H1 (cell line): ENCODE measurements at regions not wholly inside any gene's neighbourhood (a gene's known extent, or its start where the extent isn't known, plus 50 kb on each side); places are given as distances from the start of the nearest gene placed in this dataset.

ENCODE experiments used
- CTCF ChIA-PET: fragments of 300-600 bp; sonication (Branson Sonifier 250); formaldehyde crosslinking; loops from one replicate; lab custom pipeline; 2021; ENCODE audit not compliant: partially characterized antibody; lab: Charles Lee
- POLR2A ChIA-PET: fragments of 300-600 bp; sonication (Branson Sonifier 250); formaldehyde crosslinking; loops from one replicate; lab custom pipeline; 2021; ENCODE audit warnings: inconsistent platforms; ENCODE audit not compliant: partially characterized antibody; lab: Charles Lee
- DNase-seq, 2 experiments: peaks; one replicate each; pipeline versions ENCODE4 v3.0.0 to v3.0.0-alpha.2; 2010 to 2022; ENCODE audit warnings: low spot score in 2 of 2, low read depth in 1 of 2, mixed read lengths in 1 of 2
- FAIRE-seq: peaks from 2 replicates; lab custom pipeline; 2011; peaks lifted over from hg19 to GRCh38; lab: Jason Lieb, UNC
- H2AFZ ChIP-seq: 2 replicates; pipeline ENCODE4 v1.8.1; 2012; ENCODE audit warnings: low read length, inconsistent platforms
- H2AK5ac ChIP-seq: 2 replicates; pipeline ENCODE4 v1.6.1; 2013; ENCODE audit warnings: low read depth, low read length
- H2BK120ac ChIP-seq: replicated peaks from 2 replicates; pipeline ENCODE3; 2013; ENCODE audit warnings: low read depth, low read length, inconsistent platforms
- H2BK12ac ChIP-seq: 2 replicates; pipeline ENCODE4 v1.6.1; 2013; ENCODE audit warnings: low read depth, low read length
- H2BK15ac ChIP-seq: 2 replicates; pipeline ENCODE4 v1.6.1; 2013; ENCODE audit warnings: low read length
- H2BK20ac ChIP-seq: 2 replicates; pipeline ENCODE4 v1.6.1; 2013; ENCODE audit warnings: low read length
- H2BK5ac ChIP-seq: 2 replicates; pipeline ENCODE4 v1.6.1; 2013; ENCODE audit warnings: low read depth, low read length
- H3K14ac ChIP-seq: 2 replicates; pipeline ENCODE4 v1.6.1; 2013; ENCODE audit warnings: inconsistent platforms; ENCODE audit not compliant: insufficient read length
- H3K18ac ChIP-seq: 2 replicates; pipeline ENCODE4 v1.6.1; 2013; ENCODE audit warnings: low read length; ENCODE audit errors: extremely low read depth
- H3K23ac ChIP-seq: 2 replicates; pipeline ENCODE4 v1.6.1; 2013; ENCODE audit warnings: inconsistent platforms; ENCODE audit not compliant: insufficient read length
- H3K23me2 ChIP-seq: 2 replicates; pipeline ENCODE4 v1.6.1; 2013; ENCODE audit warnings: low read depth, low read length
- H3K27ac ChIP-seq: 2 replicates; pipeline ENCODE4 v1.6.1; 2011; ENCODE audit warnings: low read depth, low read length, inconsistent platforms
- H3K27me3 ChIP-seq, 4 experiments: replicated peaks in 1 of 4; 1 replicate in 1 of 4; 2 replicates in 3 of 4; pipeline versions ENCODE4 v1.6.1 to v1.8.1; 2011 to 2013; ENCODE audit warnings: low read length in 3 of 4, mild to moderate bottlenecking in 3 of 4, inconsistent platforms in 2 of 4, mixed read lengths in 2 of 4, moderate library complexity in 1 of 4; ENCODE audit not compliant: control insufficient read depth in 3 of 4, insufficient read depth in 3 of 4; ENCODE audit errors: extremely low read depth in 1 of 4
- H3K36me3 ChIP-seq, 4 experiments: 2 replicates each; pipeline versions ENCODE4 v1.6.1 to v1.8.1; 2011 to 2013; ENCODE audit warnings: mild to moderate bottlenecking in 4 of 4, low read length in 3 of 4, moderate library complexity in 2 of 4, control low read depth in 1 of 4, inconsistent platforms in 1 of 4; ENCODE audit not compliant: insufficient read depth in 4 of 4, control insufficient read depth in 2 of 4
- H3K4ac ChIP-seq: replicated peaks from 2 replicates; pipeline ENCODE3; 2013; ENCODE audit warnings: low read length, low read depth, mixed read lengths, inconsistent platforms; ENCODE audit not compliant: insufficient read length
- H3K4me1 ChIP-seq, 4 experiments: replicated peaks in 1 of 4; 1 replicate in 1 of 4; 2 replicates in 3 of 4; pipeline versions ENCODE4 v1.6.1 to v1.8.1; 2011 to 2013; ENCODE audit warnings: low read length in 3 of 4, inconsistent platforms in 2 of 4, mixed read lengths in 1 of 4; ENCODE audit not compliant: insufficient read depth in 4 of 4, control insufficient read depth in 3 of 4
- H3K4me2 ChIP-seq, 2 experiments: 2 replicates each; pipeline versions ENCODE4 v1.6.1 to v1.8.1; 2011 to 2013; ENCODE audit warnings: low read depth in 2 of 2, low read length in 2 of 2, control low read depth in 1 of 2, inconsistent platforms in 1 of 2, mild to moderate bottlenecking in 1 of 2; ENCODE audit not compliant: insufficient read depth in 1 of 2
- H3K4me3 ChIP-seq, 4 experiments: fragments of 200-600, 300-600 bp in 1 of 4; sonication (generic), shearing (Covaris generic), sonication (Bioruptor Twin) in 1 of 4; 2 replicates each; pipeline versions ENCODE4 v1.5.1 to v1.8.1; 2011 to 2016; ENCODE audit warnings: low read length in 4 of 4, low read depth in 3 of 4, control low read depth in 2 of 4, inconsistent platforms in 2 of 4, mild to moderate bottlenecking in 2 of 4, mixed read lengths in 1 of 4, moderate library complexity in 1 of 4; ENCODE audit not compliant: insufficient read depth in 2 of 4; ENCODE audit errors: extremely low read depth in 1 of 4
- H3K56ac ChIP-seq: replicated peaks from 2 replicates; pipeline ENCODE3; 2013; ENCODE audit warnings: low read depth, mild to moderate bottlenecking, mixed read lengths, low read length, inconsistent platforms; ENCODE audit not compliant: insufficient read length
- H3K79me1 ChIP-seq: 2 replicates; pipeline ENCODE4 v1.6.1; 2013; ENCODE audit warnings: low read depth, low read length, control low read depth
- H3K79me2 ChIP-seq, 2 experiments: 2 replicates each; pipeline versions ENCODE4 v1.6.1 to v1.8.1; 2012 to 2013; ENCODE audit warnings: low read length in 2 of 2, mild to moderate bottlenecking in 2 of 2, inconsistent platforms in 1 of 2; ENCODE audit not compliant: insufficient read depth in 2 of 2, control insufficient read depth in 1 of 2
- H3K9ac ChIP-seq, 4 experiments: replicated peaks in 1 of 4; 1 replicate in 1 of 4; 2 replicates in 3 of 4; pipeline versions ENCODE4 v1.6.1 to v1.8.1; 2011 to 2013; ENCODE audit warnings: low read depth in 3 of 4, low read length in 3 of 4, control low read depth in 2 of 4, mild to moderate bottlenecking in 2 of 4, moderate library complexity in 2 of 4, inconsistent platforms in 1 of 4; ENCODE audit errors: extremely low read depth in 1 of 4
- H3K9me3 ChIP-seq, 2 experiments: 2 replicates each; pipeline versions ENCODE4 v1.6.1 to v1.8.1; 2012 to 2013; ENCODE audit warnings: mild to moderate bottlenecking in 2 of 2, moderate library complexity in 2 of 2, control low read depth in 1 of 2, inconsistent platforms in 1 of 2, low read depth in 1 of 2, low read length in 1 of 2, mixed read lengths in 1 of 2; ENCODE audit not compliant: insufficient read depth in 2 of 2
- H4K20me1 ChIP-seq, 2 experiments: replicated peaks in 1 of 2; 2 replicates each; pipeline versions ENCODE3 to v1.8.1; 2011 to 2013; ENCODE audit warnings: inconsistent platforms in 2 of 2, low read length in 2 of 2, mild to moderate bottlenecking in 1 of 2; ENCODE audit not compliant: insufficient read depth in 2 of 2, control insufficient read depth in 1 of 2
- H4K5ac ChIP-seq: 2 replicates; pipeline ENCODE4 v1.6.1; 2013; ENCODE audit warnings: low read length, low read depth, mixed read lengths, inconsistent platforms; ENCODE audit not compliant: insufficient read length
- H4K8ac ChIP-seq: 2 replicates; pipeline ENCODE4 v1.8.0; 2013; ENCODE audit warnings: mild to moderate bottlenecking, moderate library complexity, low read length, inconsistent platforms; ENCODE audit not compliant: insufficient read depth; ENCODE audit errors: extremely low read depth
- H4K91ac ChIP-seq: replicated peaks from 2 replicates; pipeline ENCODE3; 2013; ENCODE audit warnings: low read length, mixed read lengths, inconsistent platforms; ENCODE audit not compliant: insufficient read length
- ASH2L ChIP-seq: fragments of 200-600, 300-600 bp; sonication (generic); IDR thresholded peaks from one replicate; pipeline ENCODE4 v1.7.1; 2017; ENCODE audit warnings: low read length
- ATF3 ChIP-seq: IDR thresholded peaks from 2 replicates; pipeline ENCODE4 v1.6.1; 2011; ENCODE audit warnings: low read depth, mild to moderate bottlenecking, low read length; ENCODE audit not compliant: insufficient read depth
- CBX8 ChIP-seq: fragments of 300-800, 300-1000 bp; sonication (generic); IDR thresholded peaks from 2 replicates; pipeline ENCODE4 v1.7.1; 2016; ENCODE audit warnings: low read depth, low read length, borderline replicate concordance
- CTBP2 ChIP-seq: IDR thresholded peaks from 2 replicates; pipeline ENCODE4 v1.7.0; 2011; ENCODE audit warnings: borderline replicate concordance, mild to moderate bottlenecking, moderate library complexity, mixed read lengths, low read length; ENCODE audit not compliant: insufficient read depth, insufficient read length
- E2F6 ChIP-seq: IDR thresholded peaks from 2 replicates; pipeline ENCODE4 v1.6.1; 2012; ENCODE audit warnings: inconsistent platforms
- FOSL1 ChIP-seq: IDR thresholded peaks from 2 replicates; pipeline ENCODE4 v1.6.1; 2011; ENCODE audit warnings: mild to moderate bottlenecking, low read depth, low read length, moderate library complexity; ENCODE audit not compliant: insufficient read depth
- PHF8 ChIP-seq: fragments of 200-600 bp; sonication (generic); conservative IDR thresholded peaks from 2 replicates; pipeline ENCODE4 v1.7.1; 2012; ENCODE audit warnings: low read depth, mild to moderate bottlenecking, inconsistent platforms, low read length, moderate library complexity
- RNF2 ChIP-seq: fragments of 200-900, 300-1000 bp; sonication (generic); IDR thresholded peaks from 2 replicates; pipeline ENCODE4 v1.7.1; 2016; ENCODE audit warnings: borderline replicate concordance, low read depth, mild to moderate bottlenecking, antibody characterized with exemption, low read length; ENCODE audit not compliant: poor library complexity, severe bottlenecking; ENCODE audit errors: missing control alignments
- TBP ChIP-seq: IDR thresholded peaks from 2 replicates; pipeline ENCODE4 v1.6.1; 2011; ENCODE audit warnings: low read depth, low read length, improper control_type of control experiment
- YY1 ChIP-seq: IDR thresholded peaks from 2 replicates; pipeline ENCODE4 v1.6.1; 2011; ENCODE audit warnings: low read depth, mild to moderate bottlenecking, low read length
- WGBS, 2 experiments: shearing (Covaris generic) in 1 of 2; methylation state at CpG; one replicate each; pipeline versions ENCODE4 v1.1.6 to v1.1.7; 2013 to 2015; ENCODE audit warnings: low lambda C conversion rate in 2 of 2, mixed read lengths in 2 of 2, inconsistent platforms in 1 of 2, low coverage in 1 of 2, missing lambda C conversion rate in 1 of 2; ENCODE audit not compliant: insufficient replicate concordance in 2 of 2, insufficient coverage in 1 of 2, insufficient read length in 1 of 2; ENCODE audit errors: extremely low coverage in 1 of 2, missing lambda C conversion rate in 1 of 2; 5-methylcytosine and 5-hydroxymethylcytosine counted together

- 85% methylated on average over 3 of the region's 3 CpGs; no CpG with 5 or more reads in 1 of the 2 experiments for WGBS, 2 experiments
- FAIRE-seq = no peak
- TF ChIP-seq RNF2 (no peak), E2F6 (no peak), CBX8 (no peak), FOSL1 (no peak), ASH2L (no peak), YY1 (no peak), ATF3 (no peak), CTBP2 (no peak), PHF8 (no peak), TBP (no peak)
Measured at GRCh38 chr3:80116281-80116680, 348.5 kb upstream of the ROBO1 start.

More at GRCh38 chr3:80116281-80116680, 348.5 kb upstream of the ROBO1 start:
- Histone ChIP-seq H2BK15ac (no peak overlapping the region), H2BK120ac (no peak overlapping the region), H3K56ac (no peak overlapping the region), H3K4me3 (no peak overlapping the region), H4K5ac (no peak overlapping the region), H3K36me3 (no peaks in the 10 kb centered on the region), H2AK5ac (no peak overlapping the region), H2AFZ (no peak overlapping the region), H2BK12ac (no peak overlapping the region), H3K4ac (no peak overlapping the region), H2BK5ac (no peak overlapping the region), H3K18ac (no peak overlapping the region), H4K91ac (no peak overlapping the region), H4K8ac (no peak overlapping the region), H4K20me1 (no peaks in the 10 kb centered on the region), H3K79me2 (no peaks in the 10 kb centered on the region), H3K27me3 (no peaks in the 10 kb centered on the region), H3K4me2 (no peak overlapping the region), H3K14ac (no peak overlapping the region), H3K27ac (no peak overlapping the region), H3K9me3 (no peaks in the 10 kb centered on the region), H3K23me2 (no peaks in the 10 kb centered on the region), H3K79me1 (no peaks in the 10 kb centered on the region), H3K4me1 (no peaks in the 10 kb centered on the region), H2BK20ac (no peak overlapping the region), H3K9ac (no peak overlapping the region), H3K23ac (no peak overlapping the region)
- no peak for DNase-seq
- CTCF ChIA-PET = no interaction called here
- POLR2A ChIA-PET = no interaction called here
